Liver (tissue), 8 donors: ENCODE measurements at regions not wholly inside any gene's neighbourhood (a gene's known extent, or its start where the extent isn't known, plus 50 kb on each side); places are given as distances from the start of the nearest gene placed in this dataset.

ENCODE experiments used
- DNase-seq: peaks from one replicate; pipeline ENCODE4 v3.0.0-alpha.2; 2017; ENCODE audit warnings: low spot score
- H3K27ac ChIP-seq, 2 donors: one replicate each; pipeline ENCODE4 v1.7.0; 2013; ENCODE audit warnings: inconsistent platforms in 2 of 2, low read length in 2 of 2, control low read depth in 1 of 2, low read depth in 1 of 2, mild to moderate bottlenecking in 1 of 2
- H3K27me3 ChIP-seq, 4 donors: one replicate each; pipeline versions ENCODE4 v1.6.1 to v1.7.0; 2013; ENCODE audit warnings: low read length in 3 of 4, inconsistent platforms in 1 of 4, mild to moderate bottlenecking in 1 of 4, moderate library complexity in 1 of 4; ENCODE audit not compliant: control insufficient read depth in 4 of 4, insufficient read depth in 4 of 4
- H3K36me3 ChIP-seq, 4 donors: one replicate each; pipeline versions ENCODE4 v1.6.1 to v1.7.0; 2013; ENCODE audit warnings: low read length in 3 of 4, mild to moderate bottlenecking in 3 of 4, low read depth in 1 of 4, moderate library complexity in 1 of 4; ENCODE audit not compliant: control insufficient read depth in 4 of 4, insufficient read depth in 3 of 4
- H3K4me1 ChIP-seq, 4 donors: one replicate each; pipeline versions ENCODE4 v1.6.1 to v1.7.0; 2013; ENCODE audit warnings: low read length in 3 of 4, mild to moderate bottlenecking in 3 of 4, moderate library complexity in 1 of 4; ENCODE audit not compliant: control insufficient read depth in 4 of 4, insufficient read depth in 4 of 4
- H3K4me3 ChIP-seq, 3 donors: one replicate each; pipeline versions ENCODE4 v1.6.1 to v1.7.0; 2013; ENCODE audit warnings: low read length in 3 of 3, control low read depth in 1 of 3, low read depth in 1 of 3, mild to moderate bottlenecking in 1 of 3
- H3K9ac ChIP-seq, 2 donors: one replicate each; pipeline ENCODE4 v1.7.0; 2013; ENCODE audit warnings: low read length in 2 of 2, mild to moderate bottlenecking in 2 of 2, moderate library complexity in 2 of 2, control low read depth in 1 of 2, low read depth in 1 of 2
- H3K9me3 ChIP-seq, 4 donors: one replicate each; pipeline versions ENCODE4 v1.6.1 to v1.7.0; 2013; ENCODE audit warnings: low read length in 3 of 4; ENCODE audit not compliant: control insufficient read depth in 4 of 4
- EGR1 ChIP-seq, 2 donors: IDR thresholded peaks; 2 replicates each; pipeline ENCODE4 v1.6.1; 2016 to 2018; ENCODE audit warnings: antibody characterized with exemption in 2 of 2, low read depth in 2 of 2
- FOXA1 ChIP-seq: IDR thresholded peaks from 2 replicates; pipeline ENCODE4 v1.6.1; 2016; ENCODE audit warnings: antibody characterized with exemption
- HNF4A ChIP-seq, 2 donors: conservative IDR thresholded peaks; 2 replicates each; pipeline ENCODE4 v1.6.1; 2016; ENCODE audit warnings: antibody characterized with exemption in 2 of 2, mild to moderate bottlenecking in 2 of 2
- HNF4G ChIP-seq: IDR thresholded peaks from 2 replicates; pipeline ENCODE4 v1.6.1; 2016; ENCODE audit warnings: antibody characterized with exemption
- NR2F2 ChIP-seq: IDR thresholded peaks from 2 replicates; pipeline ENCODE4 v1.6.1; 2016; ENCODE audit warnings: antibody characterized with exemption
- RAD21 ChIP-seq, 2 donors: IDR thresholded peaks; 2 replicates each; pipeline ENCODE4 v1.6.1; 2016; ENCODE audit warnings: antibody characterized with exemption in 2 of 2, mild to moderate bottlenecking in 2 of 2
- RXRA ChIP-seq, 2 donors: IDR thresholded peaks; 2 replicates each; pipeline ENCODE4 v1.6.1; 2017 to 2018; ENCODE audit warnings: antibody characterized with exemption in 2 of 2, mild to moderate bottlenecking in 1 of 2
- SP1 ChIP-seq: IDR thresholded peaks from 2 replicates; pipeline ENCODE4 v1.6.1; 2018; ENCODE audit warnings: antibody characterized with exemption, mild to moderate bottlenecking
- TAF1 ChIP-seq: conservative IDR thresholded peaks from 2 replicates; pipeline ENCODE4 v1.6.1; 2016; ENCODE audit warnings: antibody characterized with exemption, mild to moderate bottlenecking
- whole genome bisulfite sequencing: extraction: QIAGEN DNeasy Blood & Tissue Kit; methylation state at CpG from one replicate; pipeline ENCODE4 v1.1.7; 2013; 5-methylcytosine and 5-hydroxymethylcytosine counted together
- TF ChIP-seq, protein P1 (sequence below): IDR thresholded peaks from 2 replicates; pipeline ENCODE4 v1.6.1; 2016; ENCODE audit warnings: antibody characterized with exemption
- TF ChIP-seq, protein P2 (sequence below): fragments of 150-350 bp; IDR thresholded peaks from 2 replicates; pipeline ENCODE4 v1.5.1; 2017; ENCODE audit warnings: improper control_type of control experiment, low read depth, low read length; ENCODE audit not compliant: missing input control
- TF ChIP-seq, protein P3 (sequence below): IDR thresholded peaks from 2 replicates; pipeline ENCODE4 v1.6.1; 2016; ENCODE audit warnings: antibody characterized with exemption
- TF ChIP-seq, protein P4 (sequence below): IDR thresholded peaks from 2 replicates; pipeline ENCODE4 v1.6.1; 2016; ENCODE audit warnings: antibody characterized with exemption, mild to moderate bottlenecking
- donor health status: healthy.
- donor health status: healthy.
- donor health status: healthy.
- donor health status: healthy.
- donor health status: healthy.

DNA sequence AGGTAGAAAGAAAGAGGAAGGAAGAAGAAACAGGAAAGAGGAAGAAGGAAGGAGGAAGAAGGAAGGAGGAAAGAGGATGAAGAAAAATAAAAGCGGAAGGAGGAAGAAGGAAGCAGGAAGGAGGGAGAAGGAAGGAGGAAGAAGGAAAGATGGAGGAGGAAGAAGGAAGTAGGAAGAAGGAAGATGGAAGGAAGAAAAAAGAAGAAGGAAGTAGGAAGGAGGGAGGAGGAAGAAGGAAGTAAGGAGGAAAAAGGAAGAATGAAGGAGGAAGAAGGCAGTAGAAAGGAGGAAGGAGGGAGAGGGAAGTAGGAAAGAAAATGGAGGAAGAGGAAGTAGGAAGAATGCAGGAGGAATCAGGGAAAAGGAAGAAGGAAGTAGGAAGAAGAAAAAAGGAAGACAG, 191.1 kb upstream of the TBL1X start:
- H3K4me3 ChIP-seq = no peak overlapping the region
- TF ChIP-seq HNF4G (no peak), EGR1 (IDR thresholded peaks at IDR 0.05; ENCODE audit: low read depth in 2 of 2) (peak in 1 of 2 donors; percentile 44)
- TF ChIP-seq, protein P1, sequence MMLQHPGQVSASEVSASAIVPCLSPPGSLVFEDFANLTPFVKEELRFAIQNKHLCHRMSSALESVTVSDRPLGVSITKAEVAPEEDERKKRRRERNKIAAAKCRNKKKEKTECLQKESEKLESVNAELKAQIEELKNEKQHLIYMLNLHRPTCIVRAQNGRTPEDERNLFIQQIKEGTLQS = no peak
- H3K9me3 ChIP-seq = no peaks in the 10 kb centered on the region
- H3K9ac ChIP-seq = no peak overlapping the region
- DNase-seq = no peak
- no peak overlapping the region for H3K27ac ChIP-seq
- H3K36me3 ChIP-seq = no peaks in the 10 kb centered on the region
- H3K27me3 ChIP-seq = no peaks in the 10 kb centered on the region
- 92% methylated on average over 1 of the region's 1 CpG for WGBS
- peaks cover 3 to 10% (median 7%) of the 10 kb centered on the region in 4 donors for H3K4me1 ChIP-seq

DNA sequence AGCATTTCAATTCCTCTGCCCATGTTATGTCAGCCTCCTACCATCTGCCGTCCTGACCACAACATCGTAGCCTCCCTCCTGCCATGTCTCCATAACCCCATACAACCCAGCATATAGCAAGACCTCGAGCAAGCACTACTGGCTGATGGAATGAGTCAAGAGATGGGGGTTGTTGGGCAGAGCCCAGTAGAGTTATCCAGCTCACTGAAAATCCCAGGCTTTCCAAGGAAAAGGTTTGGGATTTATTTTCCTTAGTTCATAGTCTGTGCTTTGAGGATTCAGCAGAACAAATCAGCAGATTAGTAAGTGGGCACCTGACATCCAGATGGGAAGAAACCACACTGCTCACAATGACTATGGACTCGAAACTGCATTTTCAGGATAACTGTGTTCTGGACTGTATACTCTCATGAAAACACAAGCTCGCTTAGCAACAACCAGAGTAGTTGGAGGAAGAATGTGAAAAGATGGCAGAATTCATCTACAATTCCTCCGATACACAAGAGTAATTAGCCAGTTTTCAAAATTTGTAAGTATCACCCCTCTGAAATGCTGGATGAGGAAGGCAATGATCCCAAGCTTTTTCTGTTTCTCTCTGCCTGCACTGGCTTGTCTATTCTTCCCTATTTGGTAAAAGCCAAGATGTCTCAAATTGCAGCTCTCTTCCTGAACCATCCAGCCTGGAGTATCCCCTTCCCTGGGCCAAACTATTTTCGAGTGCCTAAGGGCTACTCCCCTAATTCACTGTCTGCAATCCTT, 186.2 kb upstream of the TBL1X start:
- H3K4me1 ChIP-seq = no peaks in the 10 kb centered on the region
- 88% methylated on average over 7 of the region's 7 CpGs for WGBS
- no peak overlapping the region for H3K4me3 ChIP-seq
- H3K9me3 ChIP-seq = no peaks in the 10 kb centered on the region
- H3K36me3 ChIP-seq = no peaks in the 10 kb centered on the region
- H3K9ac ChIP-seq = no peak overlapping the region
- DNase-seq = no peak
- no peak overlapping the region for H3K27ac ChIP-seq
- H3K27me3 ChIP-seq = no peaks in the 10 kb centered on the region
- TF ChIP-seq HNF4G (no peak), NR2F2 (no peak), TAF1 (no peak), EGR1 (IDR thresholded peaks at IDR 0.05; ENCODE audit: low read depth in 2 of 2) (no peak), FOXA1 (no peak), SP1 (no peak), RAD21 (IDR thresholded peaks at IDR 0.05) (no peak)
- TF ChIP-seq, protein P2, sequence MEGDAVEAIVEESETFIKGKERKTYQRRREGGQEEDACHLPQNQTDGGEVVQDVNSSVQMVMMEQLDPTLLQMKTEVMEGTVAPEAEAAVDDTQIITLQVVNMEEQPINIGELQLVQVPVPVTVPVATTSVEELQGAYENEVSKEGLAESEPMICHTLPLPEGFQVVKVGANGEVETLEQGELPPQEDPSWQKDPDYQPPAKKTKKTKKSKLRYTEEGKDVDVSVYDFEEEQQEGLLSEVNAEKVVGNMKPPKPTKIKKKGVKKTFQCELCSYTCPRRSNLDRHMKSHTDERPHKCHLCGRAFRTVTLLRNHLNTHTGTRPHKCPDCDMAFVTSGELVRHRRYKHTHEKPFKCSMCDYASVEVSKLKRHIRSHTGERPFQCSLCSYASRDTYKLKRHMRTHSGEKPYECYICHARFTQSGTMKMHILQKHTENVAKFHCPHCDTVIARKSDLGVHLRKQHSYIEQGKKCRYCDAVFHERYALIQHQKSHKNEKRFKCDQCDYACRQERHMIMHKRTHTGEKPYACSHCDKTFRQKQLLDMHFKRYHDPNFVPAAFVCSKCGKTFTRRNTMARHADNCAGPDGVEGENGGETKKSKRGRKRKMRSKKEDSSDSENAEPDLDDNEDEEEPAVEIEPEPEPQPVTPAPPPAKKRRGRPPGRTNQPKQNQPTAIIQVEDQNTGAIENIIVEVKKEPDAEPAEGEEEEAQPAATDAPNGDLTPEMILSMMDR = no peak

DNA sequence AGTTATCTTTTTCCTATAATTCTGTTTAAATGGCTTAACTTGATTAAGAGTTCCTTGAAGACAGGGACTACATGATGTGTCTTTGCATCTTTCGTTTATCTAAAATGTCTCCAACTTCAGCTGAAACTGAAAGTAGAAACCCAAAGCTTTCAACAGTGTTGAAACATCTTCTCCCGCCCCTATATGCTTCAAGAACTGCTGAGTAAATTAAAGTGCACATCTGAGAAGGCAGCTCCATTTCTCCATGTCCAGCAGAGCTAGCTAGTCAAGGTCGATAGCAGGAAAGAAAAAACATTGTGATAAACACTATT, 185.7 kb upstream of the TBL1X start:
- Histone ChIP-seq H3K9ac (no peak overlapping the region), H3K36me3 (no peaks in the 10 kb centered on the region), H3K27ac (no peak overlapping the region), H3K4me1 (no peaks in the 10 kb centered on the region), H3K4me3 (no peak overlapping the region), H3K27me3 (no peaks in the 10 kb centered on the region), H3K9me3 (no peaks in the 10 kb centered on the region)
- WGBS = 62% methylated on average over 3 of the region's 3 CpGs
- no peak for TF ChIP-seq HNF4G
- no peak for DNase-seq

DNA sequence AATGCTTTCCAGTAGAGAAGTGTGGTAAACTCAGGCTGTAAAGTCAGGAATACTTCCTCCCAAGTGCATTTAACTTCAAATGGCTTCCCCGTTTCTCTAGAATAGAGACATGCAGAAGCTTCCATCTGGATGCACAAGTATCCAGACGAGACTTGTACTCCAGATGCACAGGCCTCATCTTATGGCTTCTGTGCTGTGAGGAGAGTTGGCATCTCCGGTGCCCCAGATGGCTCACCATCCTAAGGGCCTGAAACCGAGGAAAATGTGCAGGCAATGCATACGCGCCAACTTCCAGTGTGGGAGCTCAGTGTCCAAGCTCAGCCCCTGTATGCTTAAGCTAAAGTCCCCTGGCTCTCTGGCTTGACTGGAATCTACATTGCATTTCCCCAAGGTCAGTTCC, 184.0 kb upstream of the TBL1X start:
- H3K4me3 ChIP-seq = no peak overlapping the region
- no peak for DNase-seq
- no peak overlapping the region for H3K9ac ChIP-seq
- WGBS = 93% methylated on average over 6 of the region's 6 CpGs
- H3K27ac ChIP-seq = no peak overlapping the region
- H3K4me1 ChIP-seq = no peaks in the 10 kb centered on the region
- no peaks in the 10 kb centered on the region for H3K9me3 ChIP-seq
- no peaks in the 10 kb centered on the region for H3K27me3 ChIP-seq
- H3K36me3 ChIP-seq = no peaks in the 10 kb centered on the region
- TF ChIP-seq SP1 = no peak
- TF ChIP-seq, protein P2 = no peak
- TF ChIP-seq, protein P3, sequence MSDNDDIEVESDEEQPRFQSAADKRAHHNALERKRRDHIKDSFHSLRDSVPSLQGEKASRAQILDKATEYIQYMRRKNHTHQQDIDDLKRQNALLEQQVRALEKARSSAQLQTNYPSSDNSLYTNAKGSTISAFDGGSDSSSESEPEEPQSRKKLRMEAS = no peak
- no peak for TF ChIP-seq HNF4A (conservative IDR thresholded peaks at IDR 0.05)
- TF ChIP-seq, protein P4, sequence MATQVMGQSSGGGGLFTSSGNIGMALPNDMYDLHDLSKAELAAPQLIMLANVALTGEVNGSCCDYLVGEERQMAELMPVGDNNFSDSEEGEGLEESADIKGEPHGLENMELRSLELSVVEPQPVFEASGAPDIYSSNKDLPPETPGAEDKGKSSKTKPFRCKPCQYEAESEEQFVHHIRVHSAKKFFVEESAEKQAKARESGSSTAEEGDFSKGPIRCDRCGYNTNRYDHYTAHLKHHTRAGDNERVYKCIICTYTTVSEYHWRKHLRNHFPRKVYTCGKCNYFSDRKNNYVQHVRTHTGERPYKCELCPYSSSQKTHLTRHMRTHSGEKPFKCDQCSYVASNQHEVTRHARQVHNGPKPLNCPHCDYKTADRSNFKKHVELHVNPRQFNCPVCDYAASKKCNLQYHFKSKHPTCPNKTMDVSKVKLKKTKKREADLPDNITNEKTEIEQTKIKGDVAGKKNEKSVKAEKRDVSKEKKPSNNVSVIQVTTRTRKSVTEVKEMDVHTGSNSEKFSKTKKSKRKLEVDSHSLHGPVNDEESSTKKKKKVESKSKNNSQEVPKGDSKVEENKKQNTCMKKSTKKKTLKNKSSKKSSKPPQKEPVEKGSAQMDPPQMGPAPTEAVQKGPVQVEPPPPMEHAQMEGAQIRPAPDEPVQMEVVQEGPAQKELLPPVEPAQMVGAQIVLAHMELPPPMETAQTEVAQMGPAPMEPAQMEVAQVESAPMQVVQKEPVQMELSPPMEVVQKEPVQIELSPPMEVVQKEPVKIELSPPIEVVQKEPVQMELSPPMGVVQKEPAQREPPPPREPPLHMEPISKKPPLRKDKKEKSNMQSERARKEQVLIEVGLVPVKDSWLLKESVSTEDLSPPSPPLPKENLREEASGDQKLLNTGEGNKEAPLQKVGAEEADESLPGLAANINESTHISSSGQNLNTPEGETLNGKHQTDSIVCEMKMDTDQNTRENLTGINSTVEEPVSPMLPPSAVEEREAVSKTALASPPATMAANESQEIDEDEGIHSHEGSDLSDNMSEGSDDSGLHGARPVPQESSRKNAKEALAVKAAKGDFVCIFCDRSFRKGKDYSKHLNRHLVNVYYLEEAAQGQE = no peak
- TF ChIP-seq, protein P1 = no peak
- no peak for TF ChIP-seq TAF1
- no peak for TF ChIP-seq RXRA (IDR thresholded peaks at IDR 0.05)
- TF ChIP-seq FOXA1 = no peak
